Activated CD4-positive, alpha-beta T cell treated with anti-CD3 and anti-CD28 coated beads, Interleukin-2, Interleukin-4, amounts not matched to agents 100 ng/mL and 50 ng/mL, durations not matched to agents 16 hours and 8 hours (primary cell): ENCODE measurements at regions not wholly inside any gene's neighbourhood (a gene's known extent, or its start where the extent isn't known, plus 50 kb on each side); places are given as distances from the start of the nearest gene placed in this dataset.
"Not testable (repeated sequence)": the region's sequence is repeated elsewhere in the genome, so short reads cannot be mapped to it uniquely, and the experiment has no call there.

Experiments
- DNase-seq: peaks from one replicate; pipeline ENCODE4 v3.0.0-alpha.2; 2020; ENCODE audit warnings: low spot score

- DNase-seq = no peak
Measured at GRCh38 chr2:143950704-143951103, 569.2 kb downstream of the ZEB2 start.

GRCh38 chr2:143949121-143949848, 570.6 kb downstream of the ZEB2 start:
- peak; percentile 46 for DNase-seq

- DNase-seq = no peak
Measured at GRCh38 chr2:143948710-143949109, 571.2 kb downstream of the ZEB2 start.

- DNase-seq = no peak
Measured at GRCh38 chr2:143946436-143947391, 573.2 kb downstream of the ZEB2 start.

GRCh38 chr2:143942486-143942885, 577.4 kb downstream of the ZEB2 start:
- DNase-seq = no peak

GRCh38 chr2:143940720-143941119, 579.2 kb downstream of the ZEB2 start:
- DNase-seq = no peak

- DNase-seq = no peak
Measured at GRCh38 chr2:143939626-143940330, 580.1 kb downstream of the ZEB2 start.

- DNase-seq = no peak
Measured at GRCh38 chr2:143937723-143938350, 582.1 kb downstream of the ZEB2 start.

- peak; percentile 24 for DNase-seq
Measured at GRCh38 chr2:143936848-143937722, 582.8 kb downstream of the ZEB2 start.

- no peak for DNase-seq
Measured at GRCh38 chr2:143936538-143936847, 583.4 kb downstream of the ZEB2 start.

GRCh38 chr2:143935482-143935752, 584.5 kb downstream of the ZEB2 start:
- no peak for DNase-seq

- DNase-seq = no peak
Measured at GRCh38 chr2:143934626-143935481, 585.1 kb downstream of the ZEB2 start.

- DNase-seq = no peak
Measured at GRCh38 chr2:143933946-143934569, 585.9 kb downstream of the ZEB2 start.

GRCh38 chr2:143930891-143931290, 589.0 kb downstream of the ZEB2 start:
- no peak for DNase-seq

- DNase-seq = no peak
Measured at GRCh38 chr2:143928613-143929012, 591.3 kb downstream of the ZEB2 start.

GRCh38 chr2:143928184-143928583, 591.7 kb downstream of the ZEB2 start:
- DNase-seq = no peak

GRCh38 chr2:143926736-143927135, 593.2 kb downstream of the ZEB2 start:
- DNase-seq = no peak

GRCh38 chr2:143922261-143922830, 597.6 kb downstream of the ZEB2 start:
- DNase-seq = not testable (repeated sequence)

- no peak for DNase-seq
Measured at GRCh38 chr2:143918465-143918989, 601.4 kb downstream of the ZEB2 start.
